GM23338 (cell line): ENCODE measurements at regions not wholly inside any gene's neighbourhood (a gene's known extent, or its start where the extent isn't known, plus 50 kb on each side); places are given as distances from the start of the nearest gene placed in this dataset.

ENCODE experiments used
- ATAC-seq: fragments of 200-7000 bp; cut with Tn5 transposase; 3 replicates; pipeline ENCODE4 v1.9.1; 2020
- DNase-seq: peaks from one replicate; pipeline ENCODE4 v3.0.0-alpha.2; 2015; ENCODE audit warnings: low spot score
- H2AFZ ChIP-seq: fragments of 200-600 bp; sonication (generic); 2 replicates; pipeline ENCODE4 v1.8.0; 2016; ENCODE audit warnings: antibody characterized with exemption, mild to moderate bottlenecking, moderate library complexity
- H3F3A ChIP-seq: fragments of 200-600 bp; sonication (generic); replicated peaks from 2 replicates; pipeline ENCODE4 v1.8.0; 2017; ENCODE audit warnings: antibody characterized with exemption, mixed run types, low read depth
- H3K27ac ChIP-seq: fragments of 200-600 bp; sonication (generic); 2 replicates; pipeline ENCODE4 v1.6.1; 2016; ENCODE audit warnings: low read depth
- H3K27me3 ChIP-seq: fragments of 200-600 bp; sonication (generic); 2 replicates; pipeline ENCODE4 v1.8.0; 2016; ENCODE audit warnings: mild to moderate bottlenecking, mixed run types, moderate library complexity; ENCODE audit not compliant: insufficient read depth
- H3K36me3 ChIP-seq: fragments of 200-600 bp; sonication (generic); 2 replicates; pipeline ENCODE4 v1.8.0; 2016; ENCODE audit warnings: mild to moderate bottlenecking; ENCODE audit not compliant: insufficient read depth
- H3K4me1 ChIP-seq: fragments of 200-600 bp; sonication (generic); 2 replicates; pipeline ENCODE4 v1.8.0; 2016; ENCODE audit warnings: mild to moderate bottlenecking, moderate library complexity; ENCODE audit not compliant: insufficient read depth
- H3K4me2 ChIP-seq: fragments of 200-600 bp; sonication (generic); 2 replicates; pipeline ENCODE4 v1.7.1; 2017; ENCODE audit warnings: mixed run types
- H3K4me3 ChIP-seq: fragments of 200-600 bp; sonication (generic); 2 replicates; pipeline ENCODE4 v1.6.1; 2016; ENCODE audit warnings: mixed run types
- H3K79me2 ChIP-seq: fragments of 200-600 bp; sonication (generic); replicated peaks from 2 replicates; pipeline ENCODE4 v1.8.0; 2017; ENCODE audit warnings: mild to moderate bottlenecking; ENCODE audit not compliant: insufficient read depth
- H3K9me2 ChIP-seq: fragments of 200-600 bp; sonication (generic); 2 replicates; pipeline ENCODE4 v1.8.0; 2017; ENCODE audit not compliant: insufficient read depth
- H4K20me1 ChIP-seq: fragments of 200-600 bp; sonication (generic); replicated peaks from 2 replicates; pipeline ENCODE4 v1.8.0; 2017; ENCODE audit warnings: mild to moderate bottlenecking; ENCODE audit not compliant: insufficient read depth
- H3K27ac Mint-ChIP-seq: 2 replicates; pipeline ENCODE4 v1.8.0; 2020; ENCODE audit warnings: inconsistent platforms, mild to moderate bottlenecking, moderate library complexity, mixed read lengths
- H3K27me3 Mint-ChIP-seq: 3 replicates; pipeline ENCODE4 v1.8.0; 2022; ENCODE audit warnings: low read depth, mild to moderate bottlenecking, moderate library complexity, mixed read lengths, inconsistent platforms; ENCODE audit not compliant: insufficient read depth, poor library complexity
- H3K36me3 Mint-ChIP-seq: 3 replicates; pipeline ENCODE4 v1.8.0; 2021; ENCODE audit warnings: low read depth, mild to moderate bottlenecking, inconsistent platforms, moderate library complexity, mixed read lengths
- H3K4me1 Mint-ChIP-seq: 3 replicates; pipeline ENCODE4 v1.8.0; 2020; ENCODE audit warnings: mild to moderate bottlenecking, inconsistent platforms, mixed read lengths
- H3K4me3 Mint-ChIP-seq: 3 replicates; pipeline ENCODE4 v1.8.0; 2021; ENCODE audit warnings: moderate library complexity, mild to moderate bottlenecking, inconsistent platforms, mixed read lengths
- H3K9me3 Mint-ChIP-seq: 3 replicates; pipeline ENCODE4 v1.8.0; 2020; ENCODE audit warnings: moderate library complexity, mild to moderate bottlenecking, inconsistent platforms, mixed read lengths
- EZH2 ChIP-seq: fragments of 200-600 bp; sonication (generic); IDR thresholded peaks from one replicate; pipeline ENCODE4 v1.8.0; 2017; ENCODE audit warnings: antibody characterized with exemption, mild to moderate bottlenecking, low read depth; ENCODE audit not compliant: unreplicated experiment
- EZH2phosphoT487 ChIP-seq: fragments of 200-600 bp; sonication (generic); IDR thresholded peaks from one replicate; pipeline ENCODE4 v1.8.1; 2018; ENCODE audit warnings: antibody characterized with exemption; ENCODE audit not compliant: unreplicated experiment
- JUNB ChIP-seq: IDR thresholded peaks from one replicate; pipeline ENCODE4 v1.6.1; 2016; ENCODE audit warnings: antibody characterized with exemption; ENCODE audit not compliant: unreplicated experiment
- POLR2AphosphoS5 ChIP-seq: IDR thresholded peaks from 2 replicates; pipeline ENCODE4 v1.6.1; 2016; ENCODE audit warnings: antibody characterized with exemption, low read depth
- STAT1 ChIP-seq: IDR thresholded peaks from one replicate; pipeline ENCODE4 v1.6.1; 2016; ENCODE audit warnings: antibody characterized with exemption; ENCODE audit not compliant: unreplicated experiment
- ZNF114 ChIP-seq: fragments of 250-450 bp; sonication (Bioruptor Pico); IDR thresholded peaks from 2 replicates; pipeline ENCODE4 v1.5.0; 2020; ENCODE audit warnings: mild to moderate bottlenecking, moderate library complexity
- ZNF331 ChIP-seq: fragments of 250-450 bp; sonication (Bioruptor Pico); IDR thresholded peaks from 2 replicates; pipeline ENCODE4 v1.5.0; 2020; ENCODE audit warnings: low read depth, mild to moderate bottlenecking, moderate library complexity
- TF ChIP-seq, protein P1 (sequence below): IDR thresholded peaks from one replicate; pipeline ENCODE4 v1.6.1; 2018; ENCODE audit warnings: antibody characterized with exemption; ENCODE audit not compliant: unreplicated experiment
- TF ChIP-seq, protein P2 (sequence below), 2 experiments: fragments of 200-600 bp in 1 of 2; sonication (generic) in 1 of 2; conservative IDR thresholded peaks; 2 replicates each; pipeline versions ENCODE4 v1.5.1 to v1.6.1; 2016 to 2017; ENCODE audit warnings: antibody characterized with exemption in 2 of 2, low read depth in 2 of 2, mild to moderate bottlenecking in 2 of 2, moderate library complexity in 1 of 2

GRCh38 chr15:96578393-96578792 lies 247.9 kb downstream of the NR2F2 start (continued):
- TF ChIP-seq, protein P1, sequence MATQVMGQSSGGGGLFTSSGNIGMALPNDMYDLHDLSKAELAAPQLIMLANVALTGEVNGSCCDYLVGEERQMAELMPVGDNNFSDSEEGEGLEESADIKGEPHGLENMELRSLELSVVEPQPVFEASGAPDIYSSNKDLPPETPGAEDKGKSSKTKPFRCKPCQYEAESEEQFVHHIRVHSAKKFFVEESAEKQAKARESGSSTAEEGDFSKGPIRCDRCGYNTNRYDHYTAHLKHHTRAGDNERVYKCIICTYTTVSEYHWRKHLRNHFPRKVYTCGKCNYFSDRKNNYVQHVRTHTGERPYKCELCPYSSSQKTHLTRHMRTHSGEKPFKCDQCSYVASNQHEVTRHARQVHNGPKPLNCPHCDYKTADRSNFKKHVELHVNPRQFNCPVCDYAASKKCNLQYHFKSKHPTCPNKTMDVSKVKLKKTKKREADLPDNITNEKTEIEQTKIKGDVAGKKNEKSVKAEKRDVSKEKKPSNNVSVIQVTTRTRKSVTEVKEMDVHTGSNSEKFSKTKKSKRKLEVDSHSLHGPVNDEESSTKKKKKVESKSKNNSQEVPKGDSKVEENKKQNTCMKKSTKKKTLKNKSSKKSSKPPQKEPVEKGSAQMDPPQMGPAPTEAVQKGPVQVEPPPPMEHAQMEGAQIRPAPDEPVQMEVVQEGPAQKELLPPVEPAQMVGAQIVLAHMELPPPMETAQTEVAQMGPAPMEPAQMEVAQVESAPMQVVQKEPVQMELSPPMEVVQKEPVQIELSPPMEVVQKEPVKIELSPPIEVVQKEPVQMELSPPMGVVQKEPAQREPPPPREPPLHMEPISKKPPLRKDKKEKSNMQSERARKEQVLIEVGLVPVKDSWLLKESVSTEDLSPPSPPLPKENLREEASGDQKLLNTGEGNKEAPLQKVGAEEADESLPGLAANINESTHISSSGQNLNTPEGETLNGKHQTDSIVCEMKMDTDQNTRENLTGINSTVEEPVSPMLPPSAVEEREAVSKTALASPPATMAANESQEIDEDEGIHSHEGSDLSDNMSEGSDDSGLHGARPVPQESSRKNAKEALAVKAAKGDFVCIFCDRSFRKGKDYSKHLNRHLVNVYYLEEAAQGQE, result no peak
- TF ChIP-seq EZH2 (no peak), STAT1 (no peak), POLR2AphosphoS5 (no peak), ZNF114 (CRISPR knock-in tag) (no peak), ZNF331 (CRISPR knock-in tag) (no peak), JUNB (no peak)
- TF ChIP-seq, protein P2, sequence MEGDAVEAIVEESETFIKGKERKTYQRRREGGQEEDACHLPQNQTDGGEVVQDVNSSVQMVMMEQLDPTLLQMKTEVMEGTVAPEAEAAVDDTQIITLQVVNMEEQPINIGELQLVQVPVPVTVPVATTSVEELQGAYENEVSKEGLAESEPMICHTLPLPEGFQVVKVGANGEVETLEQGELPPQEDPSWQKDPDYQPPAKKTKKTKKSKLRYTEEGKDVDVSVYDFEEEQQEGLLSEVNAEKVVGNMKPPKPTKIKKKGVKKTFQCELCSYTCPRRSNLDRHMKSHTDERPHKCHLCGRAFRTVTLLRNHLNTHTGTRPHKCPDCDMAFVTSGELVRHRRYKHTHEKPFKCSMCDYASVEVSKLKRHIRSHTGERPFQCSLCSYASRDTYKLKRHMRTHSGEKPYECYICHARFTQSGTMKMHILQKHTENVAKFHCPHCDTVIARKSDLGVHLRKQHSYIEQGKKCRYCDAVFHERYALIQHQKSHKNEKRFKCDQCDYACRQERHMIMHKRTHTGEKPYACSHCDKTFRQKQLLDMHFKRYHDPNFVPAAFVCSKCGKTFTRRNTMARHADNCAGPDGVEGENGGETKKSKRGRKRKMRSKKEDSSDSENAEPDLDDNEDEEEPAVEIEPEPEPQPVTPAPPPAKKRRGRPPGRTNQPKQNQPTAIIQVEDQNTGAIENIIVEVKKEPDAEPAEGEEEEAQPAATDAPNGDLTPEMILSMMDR (conservative IDR thresholded peaks at IDR 0.05; ENCODE audit: low read depth in 2 of 2), result no peak

- H2AFZ ChIP-seq, result no peak overlapping the region
- H3K27ac Mint-ChIP-seq, result no peak overlapping the region
Observed at GRCh38 chr15:96581371-96581770, 250.9 kb downstream of the NR2F2 start.

More at GRCh38 chr15:96581371-96581770, 250.9 kb downstream of the NR2F2 start:
- H3K36me3 ChIP-seq, result no peaks in the 10 kb centered on the region
- no peak overlapping the region for H3K27ac ChIP-seq
- no peak overlapping the region for H3K4me3 ChIP-seq
- Mint-ChIP-seq H3K27me3 (no peaks in the 10 kb centered on the region), H3K9me3 (no peaks in the 10 kb centered on the region), H3K4me3 (no peak overlapping the region), H3K36me3 (no peaks in the 10 kb centered on the region), H3K4me1 (peaks cover 27% of the 10 kb centered on the region)
- no peaks in the 10 kb centered on the region for H3K79me2 ChIP-seq
- no peak for TF ChIP-seq EZH2phosphoT487
- TF ChIP-seq, protein P1, result no peak
- no peak for TF ChIP-seq ZNF331 (CRISPR knock-in tag)
- no peak for TF ChIP-seq POLR2AphosphoS5
- TF ChIP-seq ZNF114 (CRISPR knock-in tag), result no peak
- no peaks in the 10 kb centered on the region for H3K27me3 ChIP-seq
- ATAC-seq (no peak), DNase-seq (no peak)
- no peaks in the 10 kb centered on the region for H3F3A ChIP-seq
- H3K9me2 ChIP-seq, result no peaks in the 10 kb centered on the region
- no peak overlapping the region for H3K4me2 ChIP-seq
- no peaks in the 10 kb centered on the region for H4K20me1 ChIP-seq
- peaks cover 30% of the 10 kb centered on the region for H3K4me1 ChIP-seq
